ENCODE measurements at regions not wholly inside any gene's neighbourhood (a gene's known extent, or its start where the extent isn't known, plus 50 kb on each side); places are given as distances from the start of the nearest gene placed in this dataset.

DNA sequence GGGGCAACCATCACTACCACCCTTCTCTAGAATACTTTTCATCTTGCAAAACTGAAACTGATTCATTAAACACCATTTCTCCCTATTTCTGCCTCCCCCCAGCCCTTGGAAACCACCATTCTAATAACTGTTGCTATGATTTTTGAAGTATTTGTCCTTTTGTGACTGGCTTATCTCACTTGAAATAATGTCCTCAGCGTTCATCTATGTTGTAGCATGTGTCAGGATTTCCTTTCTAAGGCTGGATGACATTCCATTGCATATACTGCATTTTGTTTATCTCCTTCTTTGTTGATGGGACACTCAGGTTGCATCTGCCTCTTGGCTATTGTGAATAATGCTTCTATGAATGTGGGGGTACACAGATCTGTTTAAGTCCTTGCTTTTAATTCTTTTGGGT is 327.6 kb upstream of the ZNF32 start:
- TF ChIP-seq JUND (IDR thresholded peaks at IDR 0.05) (no peak), CTCF (IDR thresholded peaks at IDR 0.05 in 2 of 3, conservative IDR thresholded peaks at IDR 0.05 in 1 of 3; ENCODE audit: borderline replicate concordance in 1 of 3, insufficient read depth in 1 of 3, low read depth in 2 of 3, low read length in 2 of 3) (no peak), POLR2A (IDR thresholded peaks at IDR 0.05; ENCODE audit: borderline replicate concordance, extremely low read depth, insufficient read depth, insufficient read length) (no peak), EZH2phosphoT487 (IDR thresholded peaks at IDR 0.05; ENCODE audit: borderline replicate concordance) (no peak), EZH2 (IDR thresholded peaks at IDR 0.05) (no peak), SIN3A (IDR thresholded peaks at IDR 0.05; ENCODE audit: low read depth) (no peak), TCF7L2 (IDR thresholded peaks at IDR 0.05; ENCODE audit: borderline replicate concordance, extremely low read depth, insufficient read depth, insufficient read length) (no peak), POLR2AphosphoS5 (IDR thresholded peaks at IDR 0.05; ENCODE audit: low read depth, low read length) (no peak), SRF (IDR thresholded peaks at IDR 0.05; ENCODE audit: low read depth) (no peak)
- TF ChIP-seq, protein P1, sequence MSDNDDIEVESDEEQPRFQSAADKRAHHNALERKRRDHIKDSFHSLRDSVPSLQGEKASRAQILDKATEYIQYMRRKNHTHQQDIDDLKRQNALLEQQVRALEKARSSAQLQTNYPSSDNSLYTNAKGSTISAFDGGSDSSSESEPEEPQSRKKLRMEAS (IDR thresholded peaks at IDR 0.05), result no peak

All from HCT116 (cell line).